Smooth muscle cell of the brain vasculature (primary cell): ENCODE measurements at regions not wholly inside any gene's neighbourhood (a gene's known extent, or its start where the extent isn't known, plus 50 kb on each side); places are given as distances from the start of the nearest gene placed in this dataset.
"Not testable (repeated sequence)": the region's sequence is repeated elsewhere in the genome, so short reads cannot be mapped to it uniquely, and the experiment has no call there.

Experiments
- DNase-seq: peaks from one replicate; pipeline ENCODE4 v3.0.0-alpha.2; 2012; ENCODE audit warnings: low read depth, low spot score

DNA sequence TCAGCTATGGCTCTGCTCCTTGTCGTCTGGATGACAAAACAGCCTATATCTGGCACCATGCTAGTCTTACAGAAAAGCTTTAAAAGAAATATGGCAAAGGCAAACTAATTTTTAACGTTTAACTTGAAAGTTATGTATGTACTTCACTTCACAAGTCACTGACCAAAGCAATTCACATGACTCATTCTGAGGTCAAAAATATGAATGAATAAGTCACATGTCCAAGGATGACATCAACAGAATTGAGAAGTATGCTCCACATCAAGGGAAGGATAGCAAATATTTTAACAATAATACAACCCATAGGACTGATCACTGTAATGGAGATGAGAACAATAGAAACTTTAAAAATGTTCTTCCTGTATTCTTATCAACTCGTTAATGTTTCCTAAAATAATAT, 1072.6 kb upstream of the NUDT12 start:
- no peak for DNase-seq

DNA sequence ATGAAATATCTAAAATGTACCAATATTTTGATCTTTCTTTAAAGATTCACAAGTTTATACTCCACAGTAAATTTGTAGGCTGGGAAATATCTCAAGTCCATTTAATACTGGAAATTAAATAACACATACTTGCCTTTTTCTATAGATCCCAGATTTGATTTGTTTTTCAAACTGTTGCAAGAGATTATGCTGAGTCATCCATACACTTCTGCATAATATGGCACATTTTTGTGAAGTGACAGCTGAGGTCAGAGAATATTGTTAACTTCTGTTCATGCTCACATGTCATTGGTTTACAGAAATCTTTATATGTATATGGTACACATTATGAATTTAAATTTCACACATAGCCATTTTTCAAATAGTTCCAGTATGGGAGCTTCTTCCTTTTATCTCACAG, 1066.3 kb upstream of the NUDT12 start:
- no peak for DNase-seq

- no peak for DNase-seq
These were observed 1063.5 kb upstream of the NUDT12 start for GRCh38 chr5:104626122-104626521.

DNA sequence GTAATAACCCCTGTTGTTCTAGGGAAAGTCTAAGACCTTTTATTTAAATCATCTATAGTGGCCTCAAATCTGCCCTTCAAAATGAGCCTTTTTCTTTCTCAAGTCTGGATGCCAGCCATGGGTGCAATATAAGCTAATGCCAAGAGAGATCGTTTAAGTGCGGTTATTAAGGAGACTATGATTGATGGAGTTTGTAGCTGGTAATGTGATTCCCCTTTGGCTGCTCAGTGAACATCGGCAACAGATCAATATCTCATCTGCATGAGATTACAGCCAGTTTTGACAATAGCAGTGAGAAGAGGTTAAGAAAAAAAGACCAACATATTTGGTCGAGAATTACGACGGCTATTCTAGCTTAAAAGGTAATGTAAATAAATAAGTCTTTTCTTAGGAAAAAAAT, 1049.4 kb upstream of the NUDT12 start:
- DNase-seq, result no peak

GRCh38 chr5:104611135-104611767, 1048.7 kb upstream of the NUDT12 start:
- no peak for DNase-seq

- no peak for DNase-seq
These were observed 1043.8 kb upstream of the NUDT12 start for GRCh38 chr5:104606258-104606829.

DNA sequence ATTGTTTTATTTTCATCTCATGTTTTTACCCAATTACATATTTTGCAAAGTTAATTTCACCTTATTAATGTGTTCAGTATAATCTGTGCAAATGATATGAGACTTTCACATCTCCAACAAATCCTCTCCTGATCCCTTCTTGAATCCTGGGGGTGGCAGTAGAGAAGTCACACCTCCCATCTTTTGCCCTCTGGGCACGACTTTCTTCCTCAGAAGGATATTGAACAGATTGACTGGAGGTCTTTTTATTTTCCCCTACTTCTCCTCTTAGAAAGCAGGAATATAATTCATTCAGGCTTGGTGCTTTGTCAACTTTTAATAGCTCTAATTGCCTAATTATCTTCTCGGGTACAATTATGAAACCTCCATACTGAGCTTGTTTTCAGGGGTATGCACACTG, 1037.1 kb upstream of the NUDT12 start:
- DNase-seq, result no peak

- no peak for DNase-seq
These were observed 1035.7 kb upstream of the NUDT12 start for GRCh38 chr5:104598285-104598684.

DNA sequence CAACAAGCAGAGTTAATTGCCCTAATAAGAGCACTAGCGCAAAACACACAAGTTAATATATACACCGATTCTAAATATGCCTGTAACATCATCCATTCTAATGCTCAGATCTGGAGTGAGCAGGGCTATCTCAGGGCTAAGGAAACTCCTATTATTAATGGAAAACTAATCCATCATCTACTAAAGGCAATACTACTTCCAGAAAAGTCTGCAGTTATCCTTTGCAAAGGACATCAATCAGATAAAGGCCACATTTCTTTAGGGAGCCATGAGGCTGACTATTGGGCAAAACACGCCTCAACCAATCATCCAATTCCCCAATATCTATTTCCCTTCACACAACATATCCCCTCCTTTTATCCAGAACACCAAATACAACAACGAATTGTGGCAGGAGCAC, 1032.3 kb upstream of the NUDT12 start:
- DNase-seq, result no peak

GRCh38 chr5:104576677-104577076, 1014.1 kb upstream of the NUDT12 start:
- no peak for DNase-seq

DNA sequence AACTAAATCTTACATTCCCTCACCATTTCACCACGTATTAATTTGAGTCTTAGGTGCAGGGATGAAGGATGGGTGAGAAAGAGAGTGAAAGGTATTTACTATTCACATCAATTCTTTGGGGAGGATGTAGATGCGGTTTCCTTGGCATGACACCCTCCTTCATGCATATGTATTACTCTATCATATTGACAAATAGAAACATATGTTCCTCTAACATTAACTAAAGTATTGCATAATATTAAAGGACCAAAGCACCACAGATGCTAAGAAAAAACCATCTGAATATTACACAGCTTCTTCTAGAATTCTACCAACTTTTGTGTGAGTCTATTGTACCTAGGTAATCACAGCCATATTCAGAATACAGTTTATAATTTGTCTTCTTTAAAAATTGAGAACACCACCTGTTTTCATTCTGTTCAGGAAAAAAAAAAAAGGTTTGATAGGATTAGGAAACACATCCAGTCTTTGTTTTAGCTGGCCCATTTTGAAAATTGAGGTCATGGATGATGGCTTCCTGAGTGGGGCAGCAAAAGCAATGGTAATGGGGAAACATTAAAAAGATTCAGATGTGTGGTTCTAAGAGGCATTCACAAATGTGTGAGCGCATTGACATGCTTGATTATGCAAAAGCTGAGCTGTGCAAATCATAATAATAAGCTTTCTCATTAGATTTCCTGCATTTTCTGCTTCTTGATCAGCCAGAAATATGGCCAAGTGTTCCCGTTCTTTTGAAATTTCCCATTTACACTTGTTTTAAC, 1011.5 kb upstream of the NUDT12 start:
- DNase-seq, result no peak

DNA sequence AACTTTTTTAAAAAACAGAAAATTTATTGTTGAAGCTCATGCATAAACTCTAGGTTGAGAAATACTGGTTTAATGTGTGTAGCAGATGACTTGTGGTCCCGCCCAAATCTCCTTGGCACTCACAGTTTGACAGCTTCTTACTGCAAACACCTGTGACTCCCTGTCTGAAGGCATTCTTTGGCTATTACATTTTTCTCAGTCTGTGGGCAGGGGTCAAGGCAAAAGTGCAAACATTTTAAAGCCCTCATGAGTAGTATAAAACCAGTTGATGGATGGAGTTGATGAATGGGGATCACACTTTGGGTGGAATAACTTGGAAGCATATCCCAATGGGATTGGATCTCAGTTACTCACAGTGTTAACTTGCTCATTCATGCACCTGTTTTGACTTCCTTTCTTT, 1007.0 kb upstream of the NUDT12 start:
- no peak for DNase-seq

GRCh38 chr5:104564530-104564929, 1001.9 kb upstream of the NUDT12 start:
- no peak for DNase-seq

- DNase-seq, result no peak
These were observed 994.4 kb upstream of the NUDT12 start for GRCh38 chr5:104556957-104557356.

GRCh38 chr5:104551628-104552027, 989.0 kb upstream of the NUDT12 start:
- DNase-seq, result no peak

GRCh38 chr5:104546871-104547270, 984.3 kb upstream of the NUDT12 start:
- not testable (repeated sequence) for DNase-seq

DNA sequence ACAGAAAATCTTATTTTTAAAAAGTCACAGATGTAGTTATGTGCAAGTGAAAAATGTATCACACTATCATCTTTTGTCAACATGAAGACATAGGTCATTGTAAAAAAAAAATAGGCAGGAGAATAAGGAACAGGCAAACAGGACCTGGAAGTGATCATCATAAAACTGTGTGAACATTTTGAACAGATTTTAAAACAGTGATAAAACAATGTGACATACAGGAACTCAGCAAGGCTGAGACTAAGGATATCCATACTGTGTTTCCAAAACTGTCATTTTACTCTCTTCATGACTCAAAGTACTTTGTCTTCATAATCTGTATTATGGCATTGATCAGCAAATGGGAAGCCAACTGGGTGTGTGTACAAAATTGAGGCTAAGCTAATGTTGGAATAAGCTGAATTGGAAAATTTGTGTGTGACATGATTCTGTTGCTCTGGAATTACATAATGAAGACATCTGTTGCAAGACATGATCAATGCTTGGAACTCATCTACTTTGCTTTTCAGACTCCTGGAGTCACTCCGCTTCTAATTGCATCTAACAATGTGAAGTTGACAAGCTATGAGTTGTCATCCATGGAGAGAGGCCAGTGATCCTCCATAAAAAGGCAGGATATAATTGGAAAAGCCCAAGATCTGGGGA, 978.7 kb upstream of the NUDT12 start:
- DNase-seq, result no peak

- peak; percentile 50 for DNase-seq
These were observed 977.9 kb upstream of the NUDT12 start for GRCh38 chr5:104540448-104540847.

DNA sequence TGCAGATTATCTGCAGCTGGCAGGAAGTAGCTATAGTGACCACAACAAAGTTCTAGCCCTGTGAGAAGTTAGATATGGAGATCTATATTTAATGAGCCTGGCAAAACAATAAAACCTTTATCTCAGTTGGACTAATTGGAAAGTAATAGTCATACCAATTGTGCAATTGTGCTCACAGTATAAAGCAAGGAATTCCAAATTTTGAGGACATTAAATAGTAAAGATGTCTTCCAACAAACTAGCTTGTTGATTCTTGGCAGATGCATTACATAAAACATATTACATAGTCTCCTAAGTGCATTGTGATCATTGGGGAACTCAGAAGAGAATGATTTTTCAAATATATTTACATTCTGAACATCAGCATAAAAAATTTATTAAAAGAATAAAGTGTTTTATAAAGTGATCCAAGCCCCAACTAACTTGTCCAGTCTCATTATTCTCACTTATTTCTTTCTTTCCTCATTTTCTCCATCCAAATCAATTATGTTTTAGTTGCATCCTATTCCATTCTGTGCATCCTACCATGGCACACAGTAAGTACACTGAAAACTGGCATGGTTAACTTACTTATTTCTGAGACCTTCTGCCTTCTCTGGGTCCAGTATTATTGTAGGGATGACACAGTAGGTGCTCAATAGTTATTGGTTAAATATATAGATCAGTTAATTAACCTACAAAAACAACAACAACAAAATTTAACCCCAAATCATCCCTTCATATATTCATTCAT, 977.2 kb upstream of the NUDT12 start:
- DNase-seq, result no peak

GRCh38 chr5:104538734-104539133, 976.1 kb upstream of the NUDT12 start:
- DNase-seq, result no peak

- no peak for DNase-seq
These were observed 970.9 kb upstream of the NUDT12 start for GRCh38 chr5:104533498-104533897.

DNA sequence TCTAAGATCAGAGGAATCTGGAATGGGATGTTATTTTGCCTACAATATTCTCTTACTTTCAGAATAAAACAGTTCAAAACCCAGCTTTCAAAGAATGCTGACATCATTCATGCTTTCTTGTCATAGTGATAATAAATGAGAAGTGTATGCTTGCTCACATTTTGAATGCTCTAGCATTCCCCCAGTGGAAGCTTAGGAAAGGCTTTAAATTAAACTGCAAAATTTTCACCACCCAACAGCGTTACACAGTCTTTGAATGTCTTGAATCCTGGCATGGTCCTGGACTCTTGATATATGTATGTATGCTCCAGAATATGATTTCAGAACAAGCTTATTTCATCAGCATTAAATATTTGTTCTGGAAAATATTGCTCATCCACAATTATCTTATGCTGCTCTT, 964.3 kb upstream of the NUDT12 start:
- no peak for DNase-seq
